Fibroblast of pulmonary artery (primary cell): ENCODE measurements at regions not wholly inside any gene's neighbourhood (a gene's known extent, or its start where the extent isn't known, plus 50 kb on each side); places are given as distances from the start of the nearest gene placed in this dataset.

Experiments
- DNase-seq: peaks from one replicate; pipeline ENCODE4 v3.0.0-alpha.2; 2010; ENCODE audit warnings: low read depth
- H3K4me3 ChIP-seq: replicated peaks from 2 replicates; pipeline ENCODE4 v1.5.1; 2011; ENCODE audit warnings: low read depth, mild to moderate bottlenecking, control low read depth, low read length, moderate library complexity
- CTCF ChIP-seq: IDR thresholded peaks from 2 replicates; pipeline ENCODE4 v1.5.1; 2011; ENCODE audit warnings: mild to moderate bottlenecking, control low read depth, low read length, inconsistent platforms; ENCODE audit errors: missing control alignments

- H3K4me3 ChIP-seq: no peak overlapping the region
- no peak for TF ChIP-seq CTCF
- DNase-seq: no peak
Measured at GRCh38 chr1:87682565-87682964, 353.9 kb downstream of the LMO4 start.

GRCh38 chr1:87683196-87683956 is 354.7 kb downstream of the LMO4 start:
- no peak for TF ChIP-seq CTCF
- no peak overlapping the region for H3K4me3 ChIP-seq
- no peak for DNase-seq

- TF ChIP-seq CTCF: no peak
- peak; percentile 50 for DNase-seq
- H3K4me3 ChIP-seq: peak overlapping the region; percentile 56
Measured at GRCh38 chr1:87684194-87684593, 355.5 kb downstream of the LMO4 start.

GRCh38 chr1:87684713-87685205 is 356.1 kb downstream of the LMO4 start:
- peak; percentile 64 for DNase-seq
- TF ChIP-seq CTCF: no peak
- H3K4me3 ChIP-seq: peak overlapping the region; percentile 56

GRCh38 chr1:87685311-87686135 is 356.8 kb downstream of the LMO4 start:
- TF ChIP-seq CTCF: no peak
- DNase-seq: peak; percentile 27
- no peak overlapping the region for H3K4me3 ChIP-seq

- DNase-seq: no peak
- no peak overlapping the region for H3K4me3 ChIP-seq
- TF ChIP-seq CTCF: no peak
Measured at GRCh38 chr1:87686136-87686495, 357.4 kb downstream of the LMO4 start.
